ENCODE measurements at regions not wholly inside any gene's neighbourhood (a gene's known extent, or its start where the extent isn't known, plus 50 kb on each side); places are given as distances from the start of the nearest gene placed in this dataset.

- no peak for TF ChIP-seq POLR2A (IDR thresholded peaks at IDR 0.05; ENCODE audit: low read length)
- no peak for TF ChIP-seq GATA1 (IDR thresholded peaks at IDR 0.05; ENCODE audit: low read depth, low read length)
Observed at GRCh38 chr5:37945446-37945845, 105.6 kb upstream of the GDNF start.

All from erythroblast (primary cell).